ENCODE measurements at regions not wholly inside any gene's neighbourhood (a gene's known extent, or its start where the extent isn't known, plus 50 kb on each side); places are given as distances from the start of the nearest gene placed in this dataset.
"Not testable (repeated sequence)": the region's sequence is repeated elsewhere in the genome, so short reads cannot be mapped to it uniquely, and the experiment has no call there.

DNA sequence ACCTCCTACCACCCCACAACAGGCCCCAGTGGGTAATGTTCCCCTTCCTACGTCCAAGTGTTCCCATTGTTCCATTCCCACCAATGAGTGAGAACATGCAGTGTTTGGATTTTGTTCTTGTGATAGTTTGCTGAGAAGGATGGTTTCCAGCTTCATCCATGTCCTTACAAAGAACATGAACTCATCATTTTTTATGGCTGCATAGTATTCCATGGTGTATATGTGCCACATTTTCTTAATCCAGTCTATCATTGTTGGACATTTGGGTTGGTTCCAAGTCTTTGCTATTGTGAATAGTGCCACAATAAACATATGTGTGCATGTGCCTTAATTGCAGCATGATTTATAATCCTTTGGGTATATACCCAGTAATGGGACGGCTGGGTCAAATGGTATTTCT lies 81.6 kb downstream of the P2RY10 start:
- DNase-seq (ENCODE audit: extremely low spot score); CTCF ChIA-PET; POLR2A ChIA-PET: not testable (repeated sequence)

DNA sequence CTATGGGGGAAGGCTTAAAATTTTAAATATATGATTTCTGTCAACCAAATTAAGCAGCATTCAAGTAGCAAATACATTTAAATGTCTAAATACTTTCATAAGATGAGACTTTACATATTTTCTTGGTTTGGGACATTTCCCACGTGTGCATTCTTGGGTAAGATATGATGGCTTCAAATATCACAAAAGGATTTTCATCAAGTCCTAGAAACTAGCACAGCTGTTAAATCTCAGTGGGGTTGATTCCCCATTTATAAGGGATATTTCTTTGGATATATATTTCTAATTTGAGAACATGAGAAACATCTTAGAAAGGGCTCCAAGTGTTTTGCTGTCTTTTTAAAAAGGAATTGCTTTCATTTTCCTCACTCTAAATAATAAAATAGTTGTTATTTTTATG lies 90.2 kb downstream of the P2RY10 start:
- TF ChIP-seq CTCF (IDR thresholded peaks at IDR 0.05; ENCODE audit: control extremely low read depth, extremely low read depth, low read depth, missing control alignments), result no peak
- CTCF ChIA-PET, result no interaction called here
- POLR2A ChIA-PET, result no interaction called here
- DNase-seq (ENCODE audit: extremely low spot score), result no peak

DNA sequence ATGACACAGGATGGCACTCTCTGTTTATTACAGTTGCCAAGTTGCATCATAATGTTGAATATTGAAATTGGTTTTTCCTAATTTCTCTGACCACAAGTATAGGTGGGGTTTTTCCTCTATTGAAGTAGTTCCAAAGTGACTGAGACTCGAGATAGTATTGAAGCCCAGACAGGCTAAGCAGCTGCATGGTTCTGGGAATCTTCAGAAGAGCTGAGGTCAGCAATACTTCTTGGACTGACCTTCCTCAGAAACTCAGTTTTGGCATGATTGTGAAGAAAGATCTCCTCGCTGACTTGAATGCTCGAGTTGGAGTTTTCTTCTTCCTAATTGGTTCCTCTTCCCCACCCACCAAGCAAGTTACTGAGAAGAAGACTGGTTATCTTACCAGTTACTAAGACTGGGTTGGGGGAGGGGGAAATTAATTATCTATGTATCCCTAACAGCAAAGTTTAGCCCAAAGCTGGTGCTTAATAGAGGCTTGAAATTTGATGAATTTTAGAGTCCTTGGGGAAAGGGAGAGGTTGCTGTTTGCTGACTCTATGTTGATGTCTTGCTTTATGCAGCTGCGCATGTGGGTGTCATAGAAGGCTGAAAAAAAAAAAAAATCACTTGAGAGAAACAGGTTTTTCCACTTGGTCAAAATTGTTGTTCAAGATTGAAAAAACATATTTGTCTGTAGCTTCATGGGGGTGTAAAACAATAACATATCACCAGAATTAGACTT lies 91.1 kb downstream of the P2RY10 start:
- CTCF ChIA-PET, result interaction anchor here (1.0 kb wide), 1 partner anchor 9 kb away, joined by 3 read pairs; no protein-coding TSS in a partner anchor
- POLR2A ChIA-PET, result no interaction called here

DNA sequence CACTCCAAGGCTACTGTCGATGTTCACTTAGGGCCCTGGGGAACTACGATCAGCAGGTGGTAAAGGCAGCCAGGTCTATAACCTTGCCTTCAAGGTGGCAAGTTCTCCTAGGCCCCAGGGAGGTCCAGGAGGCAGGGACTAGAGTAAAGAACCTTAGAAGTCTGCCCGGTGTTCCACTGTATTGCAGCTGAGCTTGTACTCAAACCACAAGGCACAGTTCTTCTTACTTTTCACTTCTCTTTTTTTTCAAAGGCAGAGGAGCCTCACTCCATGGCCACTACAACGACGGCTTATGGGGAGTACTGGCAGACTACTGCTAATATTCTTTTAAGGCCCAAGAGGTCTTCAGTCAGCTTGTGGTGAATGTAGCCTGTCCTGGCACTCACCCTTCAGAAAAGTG lies 78.8 kb upstream of the GPR174 start:
- CTCF ChIA-PET, result no interaction called here
- no peak for DNase-seq (ENCODE audit: extremely low spot score)
- TF ChIP-seq CTCF (IDR thresholded peaks at IDR 0.05; ENCODE audit: control extremely low read depth, extremely low read depth, low read depth, missing control alignments), result no peak
- POLR2A ChIA-PET, result no interaction called here

More for the DNA sequence above, 91.1 kb downstream of the P2RY10 start:
- no peak for TF ChIP-seq CTCF (IDR thresholded peaks at IDR 0.05; ENCODE audit: control extremely low read depth, extremely low read depth, low read depth, missing control alignments)
- no peak for DNase-seq (ENCODE audit: extremely low spot score)

- CTCF ChIA-PET, result interaction anchor here (0.9 kb wide), 1 partner anchor 23 kb away, joined by 3 read pairs; no protein-coding TSS in a partner anchor
- POLR2A ChIA-PET, result no interaction called here
- no peak for TF ChIP-seq CTCF (IDR thresholded peaks at IDR 0.05; ENCODE audit: control extremely low read depth, extremely low read depth, low read depth, missing control alignments)
- DNase-seq (ENCODE audit: extremely low spot score), result no peak
Observed at GRCh38 chrX:79078114-79078513, 66.4 kb upstream of the GPR174 start.

DNA sequence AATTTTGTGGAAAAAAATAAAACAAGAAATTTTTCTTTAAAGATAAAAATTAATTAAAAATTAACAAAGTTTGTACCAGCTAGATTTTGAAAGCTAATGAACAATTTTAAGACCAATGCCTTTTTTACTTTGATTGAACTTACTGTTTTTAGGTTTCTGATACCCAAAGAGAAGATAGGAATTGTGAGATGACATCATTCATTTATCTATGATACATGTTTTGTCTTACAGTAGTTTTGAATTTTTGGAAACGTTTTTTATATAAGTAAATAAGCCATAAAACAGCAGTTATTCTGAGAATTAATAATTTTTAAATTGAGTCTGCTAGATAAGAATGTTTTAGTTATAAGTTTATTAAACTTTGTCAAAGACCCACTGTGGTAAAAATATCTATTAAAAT lies 65.0 kb upstream of the GPR174 start:
- POLR2A ChIA-PET, result no interaction called here

More for the DNA sequence above, 65.0 kb upstream of the GPR174 start:
- no peak for TF ChIP-seq CTCF (IDR thresholded peaks at IDR 0.05; ENCODE audit: control extremely low read depth, extremely low read depth, low read depth, missing control alignments)
- CTCF ChIA-PET, result interaction anchor here (0.8 to 1.1 kb wide), 2 partner anchors 81 to 372 kb away, joined by 3 read pairs; no protein-coding TSS in a partner anchor
- no peak for DNase-seq (ENCODE audit: extremely low spot score)
